ENCODE measurements at regions not wholly inside any gene's neighbourhood (a gene's known extent, or its start where the extent isn't known, plus 50 kb on each side); places are given as distances from the start of the nearest gene placed in this dataset.
"Not testable (repeated sequence)": the region's sequence is repeated elsewhere in the genome, so short reads cannot be mapped to it uniquely, and the experiment has no call there.

DNA sequence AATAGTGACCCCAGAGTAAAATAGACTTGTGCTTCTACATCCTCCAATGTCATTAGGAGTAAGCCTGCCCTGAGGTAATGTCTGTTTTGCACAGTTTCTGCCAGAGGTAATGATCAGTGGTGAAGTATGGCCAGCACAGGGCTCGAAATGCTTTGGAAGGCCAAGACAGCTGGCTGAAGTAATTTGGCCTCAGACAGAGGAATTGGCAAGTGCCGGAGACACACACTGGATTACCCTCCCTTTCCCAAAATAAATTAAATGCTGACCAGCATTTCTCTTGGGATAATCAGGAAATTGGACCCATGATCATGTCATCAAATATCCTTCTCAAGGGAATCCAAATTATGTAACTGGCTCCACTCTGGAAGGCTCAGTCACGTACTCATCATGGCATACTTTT is 379.0 kb upstream of the CHST9 start:
- DNase-seq, result no peak

DNA sequence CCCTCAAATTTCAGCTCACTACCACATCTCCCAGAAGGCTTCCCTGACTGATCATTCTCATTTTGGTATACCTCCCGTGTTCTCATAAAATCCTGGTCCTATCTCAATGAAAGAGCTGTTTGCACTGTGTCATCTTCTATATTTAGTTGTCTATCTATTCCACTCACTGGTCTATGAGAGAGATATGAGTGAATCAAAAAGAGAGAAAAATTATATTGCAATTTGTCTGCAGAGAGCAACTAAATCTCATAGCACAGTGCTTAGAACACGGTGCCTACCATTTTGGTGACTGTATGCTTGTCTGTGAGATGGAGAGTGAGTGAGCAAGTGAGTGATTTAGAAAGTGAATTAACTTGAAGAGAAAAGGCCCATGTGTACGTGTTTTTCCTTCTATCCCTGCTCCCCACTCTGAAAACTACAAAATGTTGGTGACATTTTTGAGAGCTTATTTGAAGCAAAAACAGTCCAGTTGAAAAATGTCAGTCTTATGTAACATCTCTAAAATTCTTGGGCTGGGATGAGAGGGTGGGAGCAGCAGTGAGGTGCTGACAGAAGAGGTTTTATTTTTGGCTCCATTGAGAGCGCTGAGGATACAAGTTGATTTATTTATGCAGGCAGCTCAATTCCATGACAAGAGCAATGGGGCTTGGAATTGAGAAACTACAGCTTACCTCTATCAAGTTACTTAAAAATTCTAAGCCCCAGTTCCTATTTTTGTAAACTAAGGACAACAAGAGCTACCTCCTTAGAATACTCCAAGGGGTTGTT is 373.5 kb upstream of the CHST9 start:
- DNase-seq, result no peak

GRCh38 chr18:27556741-27557140 is 371.6 kb upstream of the CHST9 start:
- DNase-seq, result peak; percentile 44

DNA sequence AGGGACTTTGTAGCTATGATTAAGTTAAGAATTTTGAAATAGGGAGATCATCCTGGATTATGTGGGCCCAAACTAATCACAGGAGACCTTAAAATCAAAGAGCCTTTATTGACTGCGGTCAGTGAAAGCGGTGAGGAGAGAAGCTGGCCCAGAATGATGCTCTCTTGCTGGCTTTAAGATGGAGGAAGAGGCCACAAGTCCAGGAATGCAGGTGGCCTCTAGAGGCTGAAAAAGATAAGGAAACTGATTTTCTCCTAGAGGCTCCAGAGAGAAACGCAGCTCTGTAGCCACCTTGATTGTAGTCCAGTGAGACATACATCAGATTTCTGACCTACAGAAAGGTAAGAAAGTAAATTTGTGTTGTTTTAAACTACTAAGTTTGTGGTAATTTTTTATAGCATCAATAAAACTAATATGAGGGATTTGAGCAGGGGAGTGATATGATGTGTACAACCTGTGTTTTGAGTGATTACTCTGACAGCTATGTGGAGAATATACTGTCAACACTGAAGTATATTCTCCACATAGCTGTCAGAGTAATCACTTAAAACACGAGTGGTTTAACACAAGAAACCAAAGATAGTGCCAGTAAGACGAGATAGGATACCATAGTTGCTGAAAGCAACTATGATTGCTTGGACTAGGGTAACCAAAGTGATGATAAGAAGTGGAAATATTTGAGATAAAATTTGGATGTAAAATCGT is 364.4 kb upstream of the CHST9 start:
- DNase-seq, result no peak

- DNase-seq, result peak; percentile 85
Measured at GRCh38 chr18:27546991-27547390, 361.9 kb upstream of the CHST9 start.

DNA sequence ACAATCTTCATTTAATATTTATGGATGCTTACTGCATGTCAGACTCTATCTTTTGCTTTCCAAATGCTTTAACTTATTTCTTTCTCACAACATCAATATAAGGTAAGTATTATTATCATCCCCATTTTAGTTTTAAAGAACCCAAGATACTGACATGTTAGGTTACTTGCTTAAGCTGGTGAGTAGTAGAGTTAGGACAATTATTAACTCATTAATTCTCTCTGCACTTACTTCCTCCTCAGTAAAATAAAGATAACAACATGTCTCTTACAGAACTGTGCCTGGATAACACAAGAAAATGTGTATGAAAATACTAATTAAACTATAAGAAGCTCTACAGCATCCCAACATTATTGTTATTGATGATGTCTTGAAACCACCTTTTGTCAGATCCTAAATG is 359.1 kb upstream of the CHST9 start:
- no peak for DNase-seq

DNA sequence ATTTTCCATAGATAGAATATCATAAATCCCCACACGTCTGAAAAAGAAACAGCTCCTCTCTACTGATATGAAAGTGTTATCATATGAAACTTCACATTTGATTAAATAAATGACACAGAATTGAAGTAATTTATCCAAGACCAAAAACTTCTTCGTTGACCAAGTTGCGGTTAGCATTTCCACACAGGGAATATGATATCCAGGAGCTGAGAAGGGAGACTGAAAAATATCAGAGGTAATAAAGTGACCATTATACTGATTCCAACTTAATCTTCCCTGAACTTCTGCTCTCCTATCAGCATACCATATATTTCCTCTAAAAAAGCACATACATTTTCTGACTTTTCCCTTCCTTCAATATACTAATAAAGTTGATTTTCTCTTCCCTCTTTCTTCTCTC is 356.2 kb upstream of the CHST9 start:
- DNase-seq, result no peak

DNA sequence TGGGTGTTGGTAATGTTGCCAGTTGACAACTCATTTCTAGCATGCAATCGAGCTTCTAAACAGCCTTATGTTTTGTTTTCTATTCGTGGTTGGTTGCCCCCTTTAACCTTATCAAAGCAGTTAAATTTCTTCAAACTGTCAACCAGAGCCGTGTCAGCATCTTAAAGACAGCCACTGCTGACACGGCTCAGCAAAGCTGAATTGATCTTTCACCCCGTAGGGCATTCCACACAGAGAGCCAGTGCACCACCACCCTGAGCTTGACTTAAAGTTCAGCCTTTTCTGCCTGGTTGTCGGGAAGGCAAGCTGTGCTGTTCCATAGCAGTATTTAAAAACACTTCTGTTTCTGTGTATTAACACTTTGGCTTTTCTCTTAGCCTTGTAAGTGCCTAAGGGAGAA is 355.0 kb upstream of the CHST9 start:
- DNase-seq, result no peak

DNA sequence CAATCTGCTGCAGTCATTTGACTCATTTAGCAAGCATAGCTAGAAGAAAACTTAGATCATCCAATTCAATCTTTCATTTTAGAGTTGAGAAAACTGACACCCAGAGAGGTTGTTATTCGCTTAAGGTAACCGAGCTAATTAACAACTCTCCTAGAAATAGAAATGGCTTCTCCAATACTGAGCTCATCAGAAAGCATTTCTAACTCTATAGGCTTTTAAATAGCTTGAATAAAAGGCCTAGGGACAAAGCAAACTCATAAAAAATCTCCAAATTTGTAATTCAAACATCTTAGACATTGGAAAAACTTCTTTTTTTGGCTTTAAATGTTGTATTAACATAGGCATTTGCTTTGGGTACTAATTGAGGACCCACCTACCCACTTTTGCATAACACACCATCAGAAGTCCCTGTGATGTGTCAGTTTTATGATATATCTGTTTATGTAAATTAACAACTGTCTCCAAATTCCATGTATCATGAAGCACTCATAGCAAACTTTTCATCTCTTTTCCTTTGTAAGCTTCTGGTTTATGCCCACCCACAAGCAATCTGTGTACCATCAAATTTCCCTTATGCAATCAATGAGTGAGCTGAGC is 343.9 kb upstream of the CHST9 start:
- no peak for DNase-seq

- no peak for DNase-seq
Measured at GRCh38 chr18:27527856-27528255, 342.7 kb upstream of the CHST9 start.

DNA sequence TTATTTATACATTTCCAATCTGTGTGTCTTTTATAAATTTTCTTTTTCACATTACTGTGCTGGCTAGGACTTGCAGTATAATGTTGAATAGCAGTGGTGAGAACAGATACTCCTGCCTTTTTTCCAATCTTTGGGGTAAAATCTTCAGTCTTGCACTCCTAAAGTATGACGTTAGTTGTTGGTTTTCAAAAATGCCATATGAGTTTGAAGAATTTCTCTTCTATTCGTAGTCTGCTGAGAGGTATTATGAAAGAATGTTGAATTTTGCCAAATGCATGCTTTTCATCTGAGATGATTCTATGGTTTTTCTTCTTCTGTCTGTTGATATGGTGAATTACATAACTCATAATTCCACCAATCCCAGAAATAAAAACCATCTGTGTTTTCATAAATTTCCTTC is 335.3 kb upstream of the CHST9 start:
- DNase-seq, result no peak

DNA sequence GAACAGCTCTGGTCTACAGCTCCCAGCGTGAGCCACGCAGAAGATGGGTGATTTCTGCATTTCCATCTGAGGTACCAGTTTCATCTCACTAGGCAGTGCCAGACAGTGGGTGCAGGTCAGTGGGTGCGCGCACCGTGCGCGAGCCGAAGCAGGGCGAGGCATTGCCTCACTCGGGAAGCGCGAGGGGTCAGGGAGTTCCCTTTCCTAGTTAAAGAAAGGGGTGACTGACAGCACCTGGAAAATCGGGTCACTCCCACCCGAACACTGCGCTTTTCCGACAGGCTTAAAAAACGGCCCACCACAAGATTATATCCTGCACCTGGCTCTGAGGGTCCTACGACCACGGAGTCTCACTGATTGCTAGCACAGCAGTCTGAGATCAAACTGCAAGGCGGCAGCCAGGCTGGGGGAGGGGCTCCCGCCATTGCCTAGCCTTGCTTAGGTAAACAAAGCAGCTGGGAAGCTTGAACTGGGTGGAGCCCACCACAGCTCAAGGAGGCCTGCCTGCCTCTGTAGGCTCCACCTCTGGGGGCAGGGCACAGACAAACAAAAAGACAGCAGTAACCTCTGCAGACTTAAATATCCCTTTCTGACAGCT is 325.0 kb upstream of the CHST9 start:
- not testable (repeated sequence) for DNase-seq

GRCh38 chr18:27501671-27502070 is 316.6 kb upstream of the CHST9 start:
- DNase-seq, result no peak

DNA sequence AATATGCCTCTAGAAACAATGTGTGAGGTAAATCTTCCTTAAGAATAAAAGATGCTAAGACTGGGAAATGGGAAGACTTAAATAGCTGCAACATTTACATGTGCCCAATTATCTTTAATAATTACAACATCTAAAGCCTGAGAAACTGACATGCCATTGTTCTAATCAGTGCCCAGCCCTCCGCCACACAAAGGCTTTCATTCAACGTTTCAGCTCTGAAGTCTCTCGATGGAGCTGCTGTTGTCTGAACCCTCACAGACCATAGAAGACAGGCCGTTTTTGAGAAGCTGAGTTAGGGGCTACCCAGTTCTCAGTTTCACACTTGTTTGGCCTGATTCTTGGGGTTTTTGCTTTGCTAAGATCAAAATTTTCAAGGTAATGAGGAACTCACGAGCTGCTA is 315.4 kb upstream of the CHST9 start:
- no peak for DNase-seq

- no peak for DNase-seq
Measured at GRCh38 chr18:27497246-27497645, 312.1 kb upstream of the CHST9 start.

GRCh38 chr18:27493182-27493581 is 308.1 kb upstream of the CHST9 start:
- no peak for DNase-seq

DNA sequence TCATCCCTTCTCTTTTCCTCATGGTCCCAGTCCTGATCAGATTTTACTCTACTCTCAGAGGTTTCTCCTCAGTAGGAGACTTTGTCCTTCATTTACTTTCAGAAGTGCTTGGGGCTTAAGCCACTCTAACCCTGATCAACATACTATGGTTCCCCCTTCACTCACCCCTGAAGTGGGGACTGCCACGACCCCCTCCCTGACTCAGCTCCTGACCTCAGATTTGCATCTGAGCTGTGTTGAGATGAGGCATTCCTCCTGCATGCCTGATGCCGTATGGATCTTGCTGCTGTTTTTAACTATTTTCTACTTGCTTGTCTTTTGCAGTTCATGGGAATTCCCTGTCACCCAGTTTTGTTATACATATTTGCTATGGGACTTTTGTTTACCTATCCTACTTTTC is 306.7 kb upstream of the CHST9 start:
- no peak for DNase-seq

DNA sequence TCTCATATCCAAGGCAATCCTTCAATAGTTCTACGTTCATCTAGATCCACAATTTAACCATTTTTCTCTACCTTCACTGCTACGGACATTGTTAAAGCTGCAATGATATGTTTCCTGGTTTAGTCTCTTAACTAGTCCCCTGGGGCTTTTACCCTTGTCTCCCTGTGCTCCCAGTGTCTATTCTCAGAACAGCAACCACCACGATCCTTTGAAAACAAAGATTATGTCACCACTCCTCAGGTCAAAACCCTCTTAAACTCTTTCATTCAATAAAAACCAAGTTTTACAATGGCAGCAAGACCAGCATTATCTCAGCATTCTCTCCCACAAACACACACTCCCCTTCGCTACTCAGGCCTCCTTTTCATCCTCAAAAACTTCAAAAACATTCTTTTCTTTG is 298.2 kb upstream of the CHST9 start:
- no peak for DNase-seq

GRCh38 chr18:27478459-27478858 is 293.4 kb upstream of the CHST9 start:
- no peak for DNase-seq

DNA sequence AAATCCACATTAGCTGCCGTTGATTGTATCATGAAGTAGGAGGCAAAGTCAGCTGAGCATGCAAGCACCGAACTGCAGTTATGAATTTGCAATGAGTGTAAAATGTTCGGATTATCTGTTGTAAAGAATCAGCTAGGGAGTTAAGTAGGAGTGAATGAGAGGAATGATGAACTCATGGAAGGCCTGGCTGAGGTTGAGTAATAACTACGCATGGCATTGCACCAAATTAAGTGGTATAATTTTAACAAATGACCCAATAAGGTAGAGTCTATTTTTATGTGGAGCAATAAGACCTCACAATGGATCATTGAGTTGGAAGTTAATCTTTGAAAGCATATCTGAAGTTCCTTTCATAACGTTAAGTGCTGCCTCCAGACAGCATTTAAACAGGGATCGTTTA is 288.2 kb upstream of the CHST9 start:
- DNase-seq, result no peak

DNA sequence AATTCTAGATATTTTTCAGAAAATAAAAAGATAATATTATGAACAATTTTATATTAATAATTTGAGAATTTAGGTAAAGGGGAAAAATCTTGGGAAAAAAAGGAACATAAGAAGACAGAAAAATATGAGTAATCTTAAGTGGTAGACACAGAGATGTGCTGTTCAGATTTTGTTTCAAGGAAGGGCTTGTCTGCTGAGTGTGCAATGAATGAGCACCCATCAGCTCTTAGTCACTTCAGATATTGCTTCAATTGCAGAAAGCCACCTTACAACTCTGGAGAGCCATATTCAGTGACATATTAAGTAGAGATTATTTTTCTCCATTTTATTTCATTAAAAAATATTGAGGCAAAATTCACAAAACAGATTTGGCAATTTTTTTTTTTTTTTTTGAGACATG is 282.0 kb upstream of the CHST9 start:
- no peak for DNase-seq

DNA sequence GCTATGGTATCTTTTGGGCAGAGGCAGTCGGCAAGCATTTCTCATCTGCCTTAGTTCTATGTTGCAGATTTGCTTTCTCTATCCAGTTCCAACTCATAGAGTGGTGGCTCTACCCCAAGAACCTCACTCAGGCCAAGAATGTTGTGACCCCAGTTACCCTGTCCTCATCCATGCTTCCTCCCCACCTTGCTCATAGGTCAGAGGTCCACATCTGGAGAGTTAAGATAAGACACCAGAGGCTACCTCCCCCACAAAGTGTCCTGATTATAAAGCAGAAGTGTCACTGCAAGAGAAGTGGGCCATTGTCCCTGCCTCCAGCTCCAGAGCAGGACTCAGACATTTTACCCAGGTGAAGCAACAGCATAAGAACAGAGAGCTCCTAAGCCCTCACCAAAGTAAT is 276.8 kb upstream of the CHST9 start:
- DNase-seq, result no peak

DNA sequence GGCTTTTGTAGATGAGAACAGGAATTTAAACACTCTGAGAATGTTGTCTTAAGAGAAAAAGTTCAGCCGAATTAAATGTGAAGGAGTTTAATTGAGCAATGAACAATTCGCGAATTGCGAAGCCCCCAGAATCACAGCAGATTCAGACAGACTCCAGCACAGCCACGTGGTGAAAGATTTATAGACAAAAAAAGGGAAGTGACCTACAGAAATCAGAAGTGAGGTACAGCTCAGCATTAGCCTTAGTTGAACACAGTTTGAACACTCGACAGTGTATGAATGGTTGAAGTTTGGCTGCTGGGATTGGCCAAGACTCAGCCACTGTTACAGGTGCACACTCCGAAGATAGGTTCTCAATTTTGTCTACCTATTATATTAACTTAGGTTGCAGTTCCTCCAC is 264.0 kb upstream of the CHST9 start:
- DNase-seq, result no peak

GRCh38 chr18:27447930-27448329 is 262.8 kb upstream of the CHST9 start:
- DNase-seq, result no peak

All from NCI-H1105 treated with DMSO at 0.1 percent for 48 hours (cell line).